Endometrium (tissue), 2 donors: ENCODE measurements at regions not wholly inside any gene's neighbourhood (a gene's known extent, or its start where the extent isn't known, plus 50 kb on each side); places are given as distances from the start of the nearest gene placed in this dataset.
A peak's percentile ranks its signal among the peaks of the same experiment; 100 is the strongest.
"Not testable (repeated sequence)": the region's sequence is repeated elsewhere in the genome, so short reads cannot be mapped to it uniquely, and the experiment has no call there.

Source experiments
- FAIRE-seq: peaks from 2 replicates; lab custom pipeline; 2012; peaks lifted over from hg19 to GRCh38; lab: Jason Lieb, UNC
- donor health status: control.
- donor health status: control.

- no peak for FAIRE-seq
Measured at GRCh38 chr6:154923199-154923869, 71.8 kb upstream of the TIAM2 start.

DNA sequence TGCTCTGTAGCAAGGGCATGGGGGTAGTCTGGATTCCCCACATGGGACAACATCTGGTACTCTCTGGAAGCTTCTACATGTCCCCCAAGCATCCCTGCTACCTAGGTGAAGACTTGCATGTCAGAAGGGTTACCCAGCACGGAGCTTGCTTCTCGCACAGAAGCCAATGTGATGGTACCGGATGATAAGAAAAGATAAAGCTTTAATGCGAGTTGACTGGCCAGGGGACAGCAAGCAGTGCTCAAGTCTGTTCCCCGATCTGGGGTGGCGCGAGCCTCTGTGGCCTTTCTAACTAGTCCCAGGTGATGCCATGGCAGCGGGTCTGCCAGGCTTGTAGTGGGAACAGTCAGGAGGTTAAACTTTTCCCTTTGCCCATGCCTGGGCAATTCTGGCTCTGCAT, 70.0 kb upstream of the TIAM2 start:
- FAIRE-seq, result no peak

GRCh38 chr6:154926366-154926765, 68.7 kb upstream of the TIAM2 start:
- no peak for FAIRE-seq

- FAIRE-seq, result peak; percentile 82
Measured at GRCh38 chr6:154928325-154928922, 66.7 kb upstream of the TIAM2 start.

- FAIRE-seq, result no peak
Measured at GRCh38 chr6:154930451-154930851, 64.7 kb upstream of the TIAM2 start.

DNA sequence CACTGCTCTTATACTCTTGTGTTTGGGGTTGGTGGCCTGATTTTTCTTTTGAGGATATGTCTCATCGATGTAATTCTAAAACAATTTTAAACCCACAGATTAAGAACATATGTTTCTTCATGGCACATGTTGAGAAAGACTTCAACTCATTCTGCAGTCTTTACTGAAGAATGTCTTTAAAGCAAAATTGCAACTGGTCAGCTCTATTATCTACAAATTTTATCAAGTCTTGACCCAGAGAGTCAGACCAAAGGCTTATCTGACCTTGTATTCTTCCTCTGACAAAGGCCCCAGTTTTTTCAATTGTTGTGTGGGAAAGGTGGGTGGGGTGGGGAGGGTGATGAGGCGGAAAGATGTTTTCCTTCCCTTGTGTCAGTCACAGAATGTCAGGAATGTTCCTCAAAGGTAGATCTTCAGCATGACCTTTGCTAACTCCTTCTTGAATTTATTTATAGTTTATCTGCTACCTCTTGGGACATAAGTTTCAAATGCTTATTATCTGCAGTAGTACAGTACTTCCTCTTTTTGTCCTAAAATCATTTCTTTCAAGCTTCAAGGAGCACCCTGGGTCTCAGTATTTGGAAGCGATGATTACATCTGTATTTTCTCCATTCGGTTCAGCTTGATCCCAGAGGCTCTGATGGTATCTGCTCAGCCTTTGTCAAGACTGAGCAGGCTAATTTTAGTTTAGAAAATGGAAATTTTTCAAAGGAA, 63.2 kb upstream of the TIAM2 start:
- FAIRE-seq, result no peak

DNA sequence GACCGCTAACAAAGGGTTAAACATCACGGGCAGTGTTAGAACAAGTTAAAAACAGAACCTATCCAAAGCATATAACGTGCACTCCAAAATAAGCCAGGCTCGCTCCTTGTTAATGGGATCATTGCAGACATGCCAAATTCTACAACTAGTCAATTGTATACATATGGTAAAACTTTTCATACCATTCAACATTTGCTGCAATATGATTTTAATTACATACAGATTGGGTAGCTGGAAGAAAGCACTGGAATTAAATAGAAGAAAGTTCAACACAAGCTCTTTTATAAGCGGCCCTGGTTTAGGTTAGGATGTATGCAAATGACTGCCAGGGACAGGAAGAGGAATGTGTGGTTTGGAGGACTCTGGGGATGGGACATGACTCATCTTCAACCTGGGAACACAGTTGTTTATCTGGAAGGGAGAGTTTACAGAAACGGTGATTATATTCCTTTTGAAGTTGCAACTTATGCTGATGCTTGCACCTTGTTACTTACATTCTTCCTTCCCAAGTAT, 62.5 kb upstream of the TIAM2 start:
- FAIRE-seq, result no peak

DNA sequence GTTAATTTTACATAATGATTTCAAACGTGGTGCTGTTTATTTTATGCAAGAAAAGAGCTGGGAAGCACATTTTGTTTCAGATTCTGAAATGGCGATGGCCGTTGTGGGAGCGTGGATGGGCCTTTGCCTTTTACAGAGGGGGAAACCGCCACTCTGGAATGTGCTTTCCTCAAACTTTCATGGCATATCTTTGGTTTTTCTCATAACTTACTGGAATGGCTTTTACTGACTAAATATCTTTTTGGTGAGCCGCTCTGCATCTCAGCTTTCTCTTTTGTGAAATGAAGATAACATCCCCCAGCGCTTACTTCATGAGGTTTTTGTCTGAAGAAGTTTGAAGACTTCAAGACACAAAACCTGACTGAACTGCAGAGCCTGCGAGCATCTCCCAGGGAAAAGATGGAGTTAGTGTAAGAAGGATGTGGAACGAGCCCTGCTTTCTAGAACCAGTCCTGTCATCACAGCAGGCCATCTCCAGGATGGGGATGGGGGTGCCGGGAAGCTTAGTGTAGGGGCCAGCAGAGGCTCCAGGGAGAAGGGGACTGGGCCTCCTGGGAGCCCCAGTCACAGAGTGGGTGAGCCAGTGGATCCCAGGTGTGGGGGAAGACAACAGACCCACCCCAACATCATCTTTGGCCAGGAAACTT, 61.8 kb upstream of the TIAM2 start:
- no peak for FAIRE-seq

- FAIRE-seq, result no peak
Measured at GRCh38 chr6:154937306-154938220, 57.6 kb upstream of the TIAM2 start.

- FAIRE-seq, result no peak
Measured at GRCh38 chr6:154938221-154938580, 56.9 kb upstream of the TIAM2 start.

DNA sequence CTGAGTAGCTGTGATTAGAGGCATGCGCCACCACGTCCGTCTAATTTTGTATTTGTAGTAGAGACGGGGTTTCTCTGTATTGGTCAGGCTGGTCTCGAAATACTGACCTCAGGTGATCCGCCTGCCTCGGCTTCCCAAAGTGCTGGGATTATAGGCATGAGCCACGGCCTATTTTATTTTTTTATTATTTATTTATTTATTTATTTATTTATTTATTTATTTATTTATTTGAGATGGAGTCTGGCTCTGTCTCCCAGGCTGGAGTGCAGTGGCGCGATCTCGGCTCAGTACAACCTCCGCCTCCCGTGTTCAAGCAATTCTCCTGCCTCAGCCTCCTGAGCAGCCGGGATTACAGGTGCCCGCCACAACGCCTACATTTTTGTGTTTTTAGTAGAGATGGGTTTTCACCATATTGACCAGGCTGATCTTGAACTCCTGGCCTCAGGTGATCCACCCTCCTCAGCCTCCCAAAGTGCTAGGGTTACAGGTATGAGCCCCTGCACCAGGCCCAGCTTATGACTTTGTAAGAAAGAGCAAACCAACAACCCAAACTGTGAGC, 56.3 kb upstream of the TIAM2 start:
- not testable (repeated sequence) for FAIRE-seq

DNA sequence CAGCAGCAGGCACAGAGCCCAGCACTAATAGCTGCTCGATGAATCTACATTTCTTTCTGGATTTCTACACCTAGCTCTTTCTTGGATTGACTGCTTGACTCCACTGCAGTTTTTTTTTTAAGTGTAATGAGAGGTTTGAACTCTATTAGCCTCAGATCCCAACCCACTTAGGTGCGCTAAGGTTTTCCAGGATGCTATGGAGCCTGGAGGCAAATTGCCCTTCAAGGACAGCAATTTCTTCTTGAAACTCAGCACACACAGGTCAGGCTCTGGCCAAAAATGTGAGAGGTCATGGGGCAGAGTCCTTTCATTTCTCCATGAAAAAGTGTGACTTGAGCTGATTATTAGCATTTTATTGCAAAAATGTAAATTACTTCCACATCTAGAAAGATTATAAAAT, 52.3 kb upstream of the TIAM2 start:
- FAIRE-seq, result no peak

- FAIRE-seq, result no peak
Measured at GRCh38 chr6:154945271-154945890, 49.7 kb upstream of the TIAM2 start.
